OCI-LY3 (cell line): ENCODE measurements at regions not wholly inside any gene's neighbourhood (a gene's known extent, or its start where the extent isn't known, plus 50 kb on each side); places are given as distances from the start of the nearest gene placed in this dataset.

ENCODE experiments used
- H2AFZ ChIP-seq: fragments of 200-600, 300-600 bp; shearing (Covaris generic); 2 replicates; pipeline ENCODE4 v1.6.0; 2014; ENCODE audit warnings: antibody characterized with exemption, low read depth, low read length
- H3K27ac ChIP-seq: fragments of 200-600, 300-600 bp; sonication (generic); 2 replicates; pipeline ENCODE4 v1.5.1; 2014; ENCODE audit warnings: mild to moderate bottlenecking, low read length, moderate library complexity, mixed read lengths
- H3K27me3 ChIP-seq: fragments of 200-600, 300-600 bp; sonication (generic); 2 replicates; pipeline ENCODE4 v1.6.1; 2014; ENCODE audit warnings: low read depth, low read length, mixed read lengths
- H3K36me3 ChIP-seq: fragments of 200-600, 300-600 bp; sonication (generic); replicated peaks from 2 replicates; pipeline ENCODE3; 2014; ENCODE audit warnings: low read depth, low read length, mixed read lengths
- H3K4me1 ChIP-seq: fragments of 300-600, 200-600 bp; sonication (generic); 2 replicates; pipeline ENCODE4 v1.6.1; 2014; ENCODE audit warnings: low read length, mixed read lengths
- H3K4me2 ChIP-seq: fragments of 200-600, 300-600 bp; sonication (generic); 2 replicates; pipeline ENCODE4 v1.6.1; 2014; ENCODE audit warnings: low read length, mixed read lengths
- H3K4me3 ChIP-seq: fragments of 300-600, 200-600 bp; sonication (generic); 2 replicates; pipeline ENCODE4 v1.5.1; 2014; ENCODE audit warnings: antibody characterized with exemption, mild to moderate bottlenecking, low read length, moderate library complexity
- H3K79me2 ChIP-seq: fragments of 300-600, 200-600 bp; shearing (Covaris generic); 2 replicates; pipeline ENCODE4 v1.6.1; 2014; ENCODE audit warnings: mild to moderate bottlenecking, low read length, mixed read lengths
- H3K9ac ChIP-seq: fragments of 300-600, 200-600 bp; shearing (Covaris generic); 2 replicates; pipeline ENCODE4 v1.6.0; 2014; ENCODE audit warnings: mild to moderate bottlenecking, low read length, moderate library complexity
- H3K9me3 ChIP-seq: fragments of 200-600, 300-600 bp; shearing (Covaris generic); 2 replicates; pipeline ENCODE4 v1.6.1; 2014; ENCODE audit warnings: low read length, mixed read lengths; ENCODE audit not compliant: insufficient read depth
- H4K20me1 ChIP-seq: fragments of 200-600, 300-600 bp; sonication (generic); 2 replicates; pipeline ENCODE4 v1.6.1; 2016; ENCODE audit warnings: low read length, mixed read lengths; ENCODE audit not compliant: insufficient read depth
- EZH2phosphoT487 ChIP-seq: fragments of 200-600 bp; shearing (Covaris generic); IDR thresholded peaks from 2 replicates; pipeline ENCODE4 v1.6.1; 2018; ENCODE audit warnings: antibody characterized with exemption, mixed run types, low read depth
- TF ChIP-seq, protein P1 (sequence below): fragments of 200-600, 300-600 bp; sonication (generic); IDR thresholded peaks from 2 replicates; pipeline ENCODE4 v1.5.1; 2014; ENCODE audit warnings: antibody characterized with exemption, low read length, low read depth

- no peak overlapping the region for H3K9ac ChIP-seq
- no peaks in the 10 kb centered on the region for H3K36me3 ChIP-seq
- no peaks in the 10 kb centered on the region for H3K27me3 ChIP-seq
- no peaks in the 10 kb centered on the region for H4K20me1 ChIP-seq
- TF ChIP-seq, protein P1, sequence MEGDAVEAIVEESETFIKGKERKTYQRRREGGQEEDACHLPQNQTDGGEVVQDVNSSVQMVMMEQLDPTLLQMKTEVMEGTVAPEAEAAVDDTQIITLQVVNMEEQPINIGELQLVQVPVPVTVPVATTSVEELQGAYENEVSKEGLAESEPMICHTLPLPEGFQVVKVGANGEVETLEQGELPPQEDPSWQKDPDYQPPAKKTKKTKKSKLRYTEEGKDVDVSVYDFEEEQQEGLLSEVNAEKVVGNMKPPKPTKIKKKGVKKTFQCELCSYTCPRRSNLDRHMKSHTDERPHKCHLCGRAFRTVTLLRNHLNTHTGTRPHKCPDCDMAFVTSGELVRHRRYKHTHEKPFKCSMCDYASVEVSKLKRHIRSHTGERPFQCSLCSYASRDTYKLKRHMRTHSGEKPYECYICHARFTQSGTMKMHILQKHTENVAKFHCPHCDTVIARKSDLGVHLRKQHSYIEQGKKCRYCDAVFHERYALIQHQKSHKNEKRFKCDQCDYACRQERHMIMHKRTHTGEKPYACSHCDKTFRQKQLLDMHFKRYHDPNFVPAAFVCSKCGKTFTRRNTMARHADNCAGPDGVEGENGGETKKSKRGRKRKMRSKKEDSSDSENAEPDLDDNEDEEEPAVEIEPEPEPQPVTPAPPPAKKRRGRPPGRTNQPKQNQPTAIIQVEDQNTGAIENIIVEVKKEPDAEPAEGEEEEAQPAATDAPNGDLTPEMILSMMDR = no peak
- no peaks in the 10 kb centered on the region for H3K4me1 ChIP-seq
- H3K79me2 ChIP-seq = no peaks in the 10 kb centered on the region
- no peaks in the 10 kb centered on the region for H3K9me3 ChIP-seq
- H3K4me3 ChIP-seq = no peak overlapping the region
- no peak overlapping the region for H2AFZ ChIP-seq
- H3K4me2 ChIP-seq = no peak overlapping the region
- no peak overlapping the region for H3K27ac ChIP-seq
Measured at GRCh38 chr5:9801908-9802307, 171.8 kb upstream of the TAS2R1 start.

DNA sequence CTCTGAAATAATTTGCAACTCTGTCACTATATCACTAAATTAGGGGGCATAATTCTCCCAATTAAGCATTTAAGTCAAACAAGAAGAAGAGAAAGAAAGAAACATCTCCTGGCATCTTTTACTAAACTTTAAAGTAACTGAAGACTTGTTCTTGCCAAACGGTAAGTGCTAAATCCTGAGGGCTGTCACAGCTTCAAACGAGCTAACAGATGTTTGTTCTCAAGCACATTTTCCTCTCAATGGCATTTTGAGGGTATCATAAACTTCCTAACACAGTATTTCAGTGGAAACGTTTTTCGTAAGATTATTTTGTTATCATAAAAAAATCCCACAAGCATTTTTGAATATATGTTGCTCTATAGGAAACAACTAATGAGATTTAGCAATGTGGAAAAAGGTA, 169.5 kb upstream of the TAS2R1 start:
- H3K36me3 ChIP-seq = no peaks in the 10 kb centered on the region

GRCh38 chr5:9790276-9790675, 160.1 kb upstream of the TAS2R1 start:
- Histone ChIP-seq H3K27ac (no peak overlapping the region), H3K4me1 (no peaks in the 10 kb centered on the region), H3K36me3 (no peaks in the 10 kb centered on the region), H4K20me1 (no peaks in the 10 kb centered on the region), H3K9ac (no peak overlapping the region), H3K79me2 (no peaks in the 10 kb centered on the region), H3K4me2 (no peak overlapping the region), H3K4me3 (no peak overlapping the region), H3K27me3 (no peaks in the 10 kb centered on the region), H3K9me3 (no peaks in the 10 kb centered on the region), H2AFZ (no peak overlapping the region)
- TF ChIP-seq, protein P1 = no peak
- no peak for TF ChIP-seq EZH2phosphoT487

More for the DNA sequence above, 169.5 kb upstream of the TAS2R1 start:
- Histone ChIP-seq H3K27me3 (no peaks in the 10 kb centered on the region), H3K9ac (no peak overlapping the region), H3K4me1 (no peaks in the 10 kb centered on the region), H3K27ac (no peak overlapping the region), H2AFZ (no peak overlapping the region), H3K9me3 (no peaks in the 10 kb centered on the region), H3K79me2 (no peaks in the 10 kb centered on the region), H3K4me2 (no peak overlapping the region), H4K20me1 (no peaks in the 10 kb centered on the region), H3K4me3 (no peak overlapping the region)
- no peak for TF ChIP-seq EZH2phosphoT487
- TF ChIP-seq, protein P1 = no peak

GRCh38 chr5:9789777-9790176, 159.6 kb upstream of the TAS2R1 start:
- no peak overlapping the region for H3K4me2 ChIP-seq
- H4K20me1 ChIP-seq = no peaks in the 10 kb centered on the region
- no peaks in the 10 kb centered on the region for H3K79me2 ChIP-seq
- TF ChIP-seq, protein P1 = no peak
- TF ChIP-seq EZH2phosphoT487 = no peak
- H3K4me3 ChIP-seq = no peak overlapping the region
- no peaks in the 10 kb centered on the region for H3K27me3 ChIP-seq
- no peaks in the 10 kb centered on the region for H3K4me1 ChIP-seq
- no peak overlapping the region for H3K9ac ChIP-seq
- no peak overlapping the region for H2AFZ ChIP-seq
- no peak overlapping the region for H3K27ac ChIP-seq
- H3K36me3 ChIP-seq = no peaks in the 10 kb centered on the region
- no peaks in the 10 kb centered on the region for H3K9me3 ChIP-seq
